Loucy (cell line): ENCODE measurements at regions not wholly inside any gene's neighbourhood (a gene's known extent, or its start where the extent isn't known, plus 50 kb on each side); places are given as distances from the start of the nearest gene placed in this dataset.

ENCODE experiments used
- EZH2phosphoT487 ChIP-seq: fragments of 200-600 bp; IDR thresholded peaks from 2 replicates; pipeline ENCODE4 v1.6.1; 2018; ENCODE audit warnings: antibody characterized with exemption, mild to moderate bottlenecking, moderate library complexity, borderline replicate concordance
- TF ChIP-seq, protein P1 (sequence below): fragments of 200-600 bp; sonication (generic); conservative IDR thresholded peaks from 2 replicates; pipeline ENCODE4 v1.5.1; 2014; ENCODE audit warnings: mild to moderate bottlenecking, antibody characterized with exemption, low read length

DNA sequence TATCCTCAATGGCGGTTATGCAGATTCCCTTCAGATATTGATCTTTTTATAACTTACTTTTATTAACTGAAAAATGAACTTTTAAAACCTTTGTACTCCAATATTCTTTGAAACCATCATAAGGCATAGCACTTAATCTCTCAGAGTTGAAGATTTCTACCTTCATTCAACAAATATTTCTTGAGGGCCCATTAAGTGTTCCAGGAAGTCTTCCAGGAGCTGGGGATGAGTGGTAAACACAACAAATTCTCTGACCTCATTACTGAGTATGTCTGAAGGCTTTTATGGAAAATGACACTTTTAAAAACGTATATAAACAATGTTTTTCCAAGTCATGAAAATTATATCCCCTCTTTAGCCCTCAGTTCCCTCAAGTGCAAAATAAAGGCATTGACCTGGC is 575.3 kb upstream of the IL12A start:
- TF ChIP-seq, protein P1, sequence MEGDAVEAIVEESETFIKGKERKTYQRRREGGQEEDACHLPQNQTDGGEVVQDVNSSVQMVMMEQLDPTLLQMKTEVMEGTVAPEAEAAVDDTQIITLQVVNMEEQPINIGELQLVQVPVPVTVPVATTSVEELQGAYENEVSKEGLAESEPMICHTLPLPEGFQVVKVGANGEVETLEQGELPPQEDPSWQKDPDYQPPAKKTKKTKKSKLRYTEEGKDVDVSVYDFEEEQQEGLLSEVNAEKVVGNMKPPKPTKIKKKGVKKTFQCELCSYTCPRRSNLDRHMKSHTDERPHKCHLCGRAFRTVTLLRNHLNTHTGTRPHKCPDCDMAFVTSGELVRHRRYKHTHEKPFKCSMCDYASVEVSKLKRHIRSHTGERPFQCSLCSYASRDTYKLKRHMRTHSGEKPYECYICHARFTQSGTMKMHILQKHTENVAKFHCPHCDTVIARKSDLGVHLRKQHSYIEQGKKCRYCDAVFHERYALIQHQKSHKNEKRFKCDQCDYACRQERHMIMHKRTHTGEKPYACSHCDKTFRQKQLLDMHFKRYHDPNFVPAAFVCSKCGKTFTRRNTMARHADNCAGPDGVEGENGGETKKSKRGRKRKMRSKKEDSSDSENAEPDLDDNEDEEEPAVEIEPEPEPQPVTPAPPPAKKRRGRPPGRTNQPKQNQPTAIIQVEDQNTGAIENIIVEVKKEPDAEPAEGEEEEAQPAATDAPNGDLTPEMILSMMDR = no peak
- TF ChIP-seq EZH2phosphoT487 = no peak
